ENCODE measurements at regions not wholly inside any gene's neighbourhood (a gene's known extent, or its start where the extent isn't known, plus 50 kb on each side); places are given as distances from the start of the nearest gene placed in this dataset.

GRCh38 chr7:69049326-69049725, 548.9 kb upstream of the AUTS2 start:
- TF ChIP-seq EZH2 (IDR thresholded peaks at IDR 0.05) (no peak), POLR2AphosphoS5 (IDR thresholded peaks at IDR 0.05; ENCODE audit: borderline replicate concordance, low read depth, low read length) (no peak)
